ENCODE measurements at regions not wholly inside any gene's neighbourhood (a gene's known extent, or its start where the extent isn't known, plus 50 kb on each side); places are given as distances from the start of the nearest gene placed in this dataset.
"Not testable (repeated sequence)": the region's sequence is repeated elsewhere in the genome, so short reads cannot be mapped to it uniquely, and the experiment has no call there.

- no peak for DNase-seq
Measured at GRCh38 chr12:131494741-131495524, 216.0 kb upstream of the SFSWAP start.

- no peak for DNase-seq
Measured at GRCh38 chr12:131497966-131498365, 212.9 kb upstream of the SFSWAP start.

- no peak for DNase-seq
Measured at GRCh38 chr12:131499160-131499863, 211.6 kb upstream of the SFSWAP start.

- DNase-seq: no peak
Measured at GRCh38 chr12:131499864-131500190, 211.1 kb upstream of the SFSWAP start.

GRCh38 chr12:131500564-131500963 lies 210.3 kb upstream of the SFSWAP start:
- DNase-seq: no peak

GRCh38 chr12:131505561-131505960 lies 205.3 kb upstream of the SFSWAP start:
- DNase-seq: no peak

GRCh38 chr12:131506426-131506825 lies 204.5 kb upstream of the SFSWAP start:
- no peak for DNase-seq

- no peak for DNase-seq
Measured at GRCh38 chr12:131507094-131507493, 203.8 kb upstream of the SFSWAP start.

GRCh38 chr12:131507881-131508280 lies 203.0 kb upstream of the SFSWAP start:
- no peak for DNase-seq

- DNase-seq: no peak
Measured at GRCh38 chr12:131509701-131510100, 201.2 kb upstream of the SFSWAP start.

- DNase-seq: no peak
Measured at GRCh38 chr12:131510431-131510830, 200.5 kb upstream of the SFSWAP start.

- peak; percentile 38 to 50 for DNase-seq
Measured at GRCh38 chr12:131511391-131511802, 199.5 kb upstream of the SFSWAP start.

- DNase-seq: no peak
Measured at GRCh38 chr12:131511803-131512561, 198.9 kb upstream of the SFSWAP start.

GRCh38 chr12:131513606-131514005 lies 197.3 kb upstream of the SFSWAP start:
- no peak for DNase-seq

- not testable (repeated sequence) for DNase-seq
Measured at GRCh38 chr12:131520553-131520952, 190.3 kb upstream of the SFSWAP start.

- no peak for DNase-seq
Measured at GRCh38 chr12:131521326-131521725, 189.6 kb upstream of the SFSWAP start.

GRCh38 chr12:131525795-131526508 lies 184.9 kb upstream of the SFSWAP start:
- DNase-seq: no peak

- no peak for DNase-seq
Measured at GRCh38 chr12:131527092-131527491, 183.8 kb upstream of the SFSWAP start.

- DNase-seq: no peak
Measured at GRCh38 chr12:131527736-131528135, 183.2 kb upstream of the SFSWAP start.

GRCh38 chr12:131528144-131528543 lies 182.7 kb upstream of the SFSWAP start:
- DNase-seq: no peak

- no peak for DNase-seq
Measured at GRCh38 chr12:131528667-131529066, 182.2 kb upstream of the SFSWAP start.

GRCh38 chr12:131529196-131530040 lies 181.5 kb upstream of the SFSWAP start:
- DNase-seq: no peak

Measured in activated CD4-positive, alpha-beta T cell treated with anti-CD3 and anti-CD28 coated beads, Interleukin-2, amount 50 U/mL, for 4 hours (primary cell).